DMS153 (cell line): ENCODE measurements at regions not wholly inside any gene's neighbourhood (a gene's known extent, or its start where the extent isn't known, plus 50 kb on each side); places are given as distances from the start of the nearest gene placed in this dataset.

Source experiments
- DNase-seq: peaks from one replicate; lab custom pipeline; 2025; lab: John Stamatoyannopoulos, UW

GRCh38 chr10:130486906-130487305, 350.7 kb downstream of the GLRX3 start:
- DNase-seq: no peak

- DNase-seq: no peak
These were observed 351.4 kb downstream of the GLRX3 start for GRCh38 chr10:130487566-130487965.

GRCh38 chr10:130489891-130490290, 353.7 kb downstream of the GLRX3 start:
- DNase-seq: no peak

- DNase-seq: no peak
These were observed 355.0 kb downstream of the GLRX3 start for GRCh38 chr10:130491011-130491692.

GRCh38 chr10:130491693-130492050, 355.5 kb downstream of the GLRX3 start:
- DNase-seq: peak; percentile 78

GRCh38 chr10:130492266-130492934, 356.2 kb downstream of the GLRX3 start:
- no peak for DNase-seq

- no peak for DNase-seq
These were observed 356.8 kb downstream of the GLRX3 start for GRCh38 chr10:130493021-130493420.

- DNase-seq: no peak
These were observed 357.4 kb downstream of the GLRX3 start for GRCh38 chr10:130493446-130494145.

- DNase-seq: no peak
These were observed 359.1 kb downstream of the GLRX3 start for GRCh38 chr10:130495116-130495862.

- no peak for DNase-seq
These were observed 359.9 kb downstream of the GLRX3 start for GRCh38 chr10:130495891-130496636.

GRCh38 chr10:130497056-130498010, 361.1 kb downstream of the GLRX3 start:
- DNase-seq: no peak

GRCh38 chr10:130498042-130498441, 361.9 kb downstream of the GLRX3 start:
- DNase-seq: no peak

GRCh38 chr10:130498934-130499333, 362.7 kb downstream of the GLRX3 start:
- DNase-seq: no peak

- DNase-seq: no peak
These were observed 363.4 kb downstream of the GLRX3 start for GRCh38 chr10:130499541-130499940.

- no peak for DNase-seq
These were observed 364.2 kb downstream of the GLRX3 start for GRCh38 chr10:130500261-130501000.

- no peak for DNase-seq
These were observed 371.3 kb downstream of the GLRX3 start for GRCh38 chr10:130507461-130507860.

GRCh38 chr10:130509881-130510689, 373.9 kb downstream of the GLRX3 start:
- DNase-seq: no peak

- no peak for DNase-seq
These were observed 374.6 kb downstream of the GLRX3 start for GRCh38 chr10:130510755-130511154.

GRCh38 chr10:130511766-130512165, 375.6 kb downstream of the GLRX3 start:
- DNase-seq: no peak
